ENCODE measurements at regions not wholly inside any gene's neighbourhood (a gene's known extent, or its start where the extent isn't known, plus 50 kb on each side); places are given as distances from the start of the nearest gene placed in this dataset.

DNA sequence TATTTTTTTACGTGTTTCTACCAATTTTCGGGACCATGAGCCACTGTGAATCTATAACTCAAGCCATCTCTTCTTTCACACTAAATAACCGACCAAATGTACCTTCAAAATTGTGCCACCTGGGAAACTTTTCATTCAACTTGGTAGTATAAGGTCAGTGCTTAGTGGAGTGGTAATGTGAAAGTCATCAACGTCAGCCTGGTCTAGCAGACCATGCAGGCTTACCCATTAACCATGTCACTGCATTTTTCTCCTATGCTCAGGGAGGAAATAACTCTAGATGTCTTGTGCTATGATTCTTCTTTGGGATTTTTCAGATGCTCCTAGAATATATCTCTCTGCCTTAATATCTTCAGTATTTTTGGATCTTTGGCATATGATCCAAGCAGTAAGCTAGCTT, 1075.4 kb upstream of the POT1 start:
- Histone ChIP-seq H3K79me2 (ENCODE audit: control insufficient read depth, low read length) (no peaks in the 10 kb centered on the region), H3K4me2 (ENCODE audit: low read length) (no peak overlapping the region), H3K4me1 (ENCODE audit: control insufficient read depth, low read length) (no peaks in the 10 kb centered on the region), H4K20me1 (ENCODE audit: control insufficient read depth, insufficient read depth, low read depth, low read length) (no peaks in the 10 kb centered on the region), H3K36me3 (ENCODE audit: control insufficient read depth, low read length) (no peaks in the 10 kb centered on the region), H3F3A (ENCODE audit: control insufficient read depth, insufficient read depth) (no peaks in the 10 kb centered on the region), H3K27me3 (ENCODE audit: control insufficient read depth, low read length) (no peaks in the 10 kb centered on the region), H3K9me2 (replicated peaks; ENCODE audit: control insufficient read depth, low read length) (no peaks in the 10 kb centered on the region; the same call in 1 of the 2 replicates), H3K27ac (ENCODE audit: low read depth, low read length) (no peak overlapping the region), H3K9me3 (ENCODE audit: control insufficient read depth, insufficient read depth, low read length) (no peaks in the 10 kb centered on the region), H3K4me3 (ENCODE audit: low read length) (no peak overlapping the region)
- TF ChIP-seq, protein P1, sequence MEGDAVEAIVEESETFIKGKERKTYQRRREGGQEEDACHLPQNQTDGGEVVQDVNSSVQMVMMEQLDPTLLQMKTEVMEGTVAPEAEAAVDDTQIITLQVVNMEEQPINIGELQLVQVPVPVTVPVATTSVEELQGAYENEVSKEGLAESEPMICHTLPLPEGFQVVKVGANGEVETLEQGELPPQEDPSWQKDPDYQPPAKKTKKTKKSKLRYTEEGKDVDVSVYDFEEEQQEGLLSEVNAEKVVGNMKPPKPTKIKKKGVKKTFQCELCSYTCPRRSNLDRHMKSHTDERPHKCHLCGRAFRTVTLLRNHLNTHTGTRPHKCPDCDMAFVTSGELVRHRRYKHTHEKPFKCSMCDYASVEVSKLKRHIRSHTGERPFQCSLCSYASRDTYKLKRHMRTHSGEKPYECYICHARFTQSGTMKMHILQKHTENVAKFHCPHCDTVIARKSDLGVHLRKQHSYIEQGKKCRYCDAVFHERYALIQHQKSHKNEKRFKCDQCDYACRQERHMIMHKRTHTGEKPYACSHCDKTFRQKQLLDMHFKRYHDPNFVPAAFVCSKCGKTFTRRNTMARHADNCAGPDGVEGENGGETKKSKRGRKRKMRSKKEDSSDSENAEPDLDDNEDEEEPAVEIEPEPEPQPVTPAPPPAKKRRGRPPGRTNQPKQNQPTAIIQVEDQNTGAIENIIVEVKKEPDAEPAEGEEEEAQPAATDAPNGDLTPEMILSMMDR (IDR thresholded peaks at IDR 0.05; ENCODE audit: low read depth, low read length, poor library complexity, severe bottlenecking) = no peak
- TF ChIP-seq EZH2phosphoT487 (IDR thresholded peaks at IDR 0.05; ENCODE audit: borderline replicate concordance, low read length) = no peak

DNA sequence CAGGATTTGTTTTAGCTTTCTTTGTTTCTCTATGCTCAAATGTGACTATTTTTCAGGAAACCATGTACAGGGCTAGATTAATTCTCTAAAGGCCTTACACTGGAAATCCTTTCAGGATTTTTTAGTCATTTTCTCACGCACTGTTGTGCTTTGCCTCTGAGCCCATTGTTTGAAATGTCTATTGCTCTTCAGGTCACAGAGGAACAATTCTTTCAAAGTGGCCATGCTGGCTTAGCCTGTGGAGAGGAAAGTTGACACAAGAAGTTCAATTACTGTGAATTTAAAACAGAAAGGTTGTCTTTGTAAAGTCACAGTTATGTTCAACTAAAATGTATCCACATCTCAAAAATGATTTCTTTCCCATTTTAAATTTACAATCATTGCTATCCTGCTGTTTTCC, 1071.7 kb upstream of the POT1 start:
- Histone ChIP-seq H3K9me2 (replicated peaks; ENCODE audit: control insufficient read depth, low read length) (no peaks in the 10 kb centered on the region), H3F3A (ENCODE audit: control insufficient read depth, insufficient read depth) (no peaks in the 10 kb centered on the region), H3K4me2 (ENCODE audit: low read length) (no peak overlapping the region), H3K4me1 (ENCODE audit: control insufficient read depth, low read length) (no peaks in the 10 kb centered on the region), H3K9me3 (ENCODE audit: control insufficient read depth, insufficient read depth, low read length) (no peaks in the 10 kb centered on the region), H3K27me3 (ENCODE audit: control insufficient read depth, low read length) (no peaks in the 10 kb centered on the region), H3K36me3 (ENCODE audit: control insufficient read depth, low read length) (no peaks in the 10 kb centered on the region), H3K79me2 (ENCODE audit: control insufficient read depth, low read length) (no peaks in the 10 kb centered on the region), H3K4me3 (ENCODE audit: low read length) (no peak overlapping the region), H3K27ac (ENCODE audit: low read depth, low read length) (no peak overlapping the region), H4K20me1 (ENCODE audit: control insufficient read depth, insufficient read depth, low read depth, low read length) (no peaks in the 10 kb centered on the region)
- TF ChIP-seq, protein P1 (IDR thresholded peaks at IDR 0.05; ENCODE audit: low read depth, low read length, poor library complexity, severe bottlenecking) = no peak
- TF ChIP-seq EZH2phosphoT487 (IDR thresholded peaks at IDR 0.05; ENCODE audit: borderline replicate concordance, low read length) = no peak

DNA sequence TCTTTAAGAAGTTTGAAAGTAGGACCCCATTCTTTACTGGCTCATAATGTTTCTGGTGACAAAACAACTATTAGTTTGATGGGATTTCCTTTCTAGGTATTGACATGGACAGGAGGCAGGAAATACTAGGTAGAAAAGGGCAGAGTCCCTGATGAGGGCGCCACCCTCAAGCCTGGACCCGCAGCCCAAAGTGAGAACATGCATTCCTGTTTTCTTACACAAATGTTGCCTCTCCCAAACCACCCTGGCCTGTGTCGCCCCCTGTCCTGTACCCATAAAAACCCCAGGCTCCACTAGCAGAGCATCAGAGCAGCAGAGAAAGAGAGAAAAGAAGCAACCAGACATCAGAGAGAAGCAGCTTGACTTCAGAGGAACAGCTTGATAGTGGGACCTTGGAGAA, 1055.2 kb upstream of the POT1 start:
- no peaks in the 10 kb centered on the region for H3K9me3 ChIP-seq (ENCODE audit: control insufficient read depth, insufficient read depth, low read length)
- TF ChIP-seq, protein P1 (IDR thresholded peaks at IDR 0.05; ENCODE audit: low read depth, low read length, poor library complexity, severe bottlenecking) = no peak
- no peak for TF ChIP-seq EZH2phosphoT487 (IDR thresholded peaks at IDR 0.05; ENCODE audit: borderline replicate concordance, low read length)
- H3K4me2 ChIP-seq (ENCODE audit: low read length) = no peak overlapping the region

DNA sequence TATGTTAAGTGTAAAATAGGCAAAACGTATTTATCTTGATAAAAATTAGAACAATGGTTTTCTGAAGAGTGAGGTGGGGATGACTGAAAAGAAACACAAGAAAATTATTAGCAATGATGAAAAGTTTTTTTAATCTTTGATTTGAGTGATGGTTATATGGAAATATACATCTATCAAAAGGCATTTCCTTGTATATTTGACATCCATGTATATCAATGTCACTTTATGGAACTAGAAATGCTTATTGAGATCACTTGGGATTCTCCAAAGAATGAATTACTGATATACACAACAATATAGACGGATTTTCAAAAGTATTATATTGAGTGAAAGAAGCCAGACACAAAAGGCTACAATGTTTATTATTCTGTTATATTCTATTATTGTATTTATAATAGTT, 1042.0 kb upstream of the POT1 start:
- no peak overlapping the region for H3K4me3 ChIP-seq (ENCODE audit: low read length)
- H3K4me1 ChIP-seq (ENCODE audit: control insufficient read depth, low read length) = peaks cover under 1% of the 10 kb centered on the region; the same call in 1 of the 2 replicates
- TF ChIP-seq EZH2phosphoT487 (IDR thresholded peaks at IDR 0.05; ENCODE audit: borderline replicate concordance, low read length) = no peak
- TF ChIP-seq, protein P1 (IDR thresholded peaks at IDR 0.05; ENCODE audit: low read depth, low read length, poor library complexity, severe bottlenecking) = no peak
- H3K79me2 ChIP-seq (ENCODE audit: control insufficient read depth, low read length) = no peaks in the 10 kb centered on the region
- H3K4me2 ChIP-seq (ENCODE audit: low read length) = no peak overlapping the region
- H3F3A ChIP-seq (ENCODE audit: control insufficient read depth, insufficient read depth) = no peaks in the 10 kb centered on the region
- no peaks in the 10 kb centered on the region for H4K20me1 ChIP-seq (ENCODE audit: control insufficient read depth, insufficient read depth, low read depth, low read length)
- no peaks in the 10 kb centered on the region for H3K27me3 ChIP-seq (ENCODE audit: control insufficient read depth, low read length)
- no peak overlapping the region for H3K27ac ChIP-seq (ENCODE audit: low read depth, low read length)
- no peaks in the 10 kb centered on the region for H3K36me3 ChIP-seq (ENCODE audit: control insufficient read depth, low read length)
- no peaks in the 10 kb centered on the region for H3K9me2 ChIP-seq (replicated peaks; ENCODE audit: control insufficient read depth, low read length)
- no peaks in the 10 kb centered on the region for H3K9me3 ChIP-seq (ENCODE audit: control insufficient read depth, insufficient read depth, low read length)

More for the DNA sequence above, 1055.2 kb upstream of the POT1 start:
- Histone ChIP-seq H3K79me2 (ENCODE audit: control insufficient read depth, low read length) (no peaks in the 10 kb centered on the region), H3K27me3 (ENCODE audit: control insufficient read depth, low read length) (no peaks in the 10 kb centered on the region), H3K27ac (ENCODE audit: low read depth, low read length) (no peak overlapping the region), H3K9me2 (replicated peaks; ENCODE audit: control insufficient read depth, low read length) (no peaks in the 10 kb centered on the region), H3K4me3 (ENCODE audit: low read length) (no peak overlapping the region), H3K4me1 (ENCODE audit: control insufficient read depth, low read length) (no peaks in the 10 kb centered on the region), H3K36me3 (ENCODE audit: control insufficient read depth, low read length) (no peaks in the 10 kb centered on the region), H3F3A (ENCODE audit: control insufficient read depth, insufficient read depth) (no peaks in the 10 kb centered on the region), H4K20me1 (ENCODE audit: control insufficient read depth, insufficient read depth, low read depth, low read length) (no peaks in the 10 kb centered on the region)

Measured in DOHH2 (cell line).